Suprapubic skin (tissue), 4 donors: ENCODE measurements at regions not wholly inside any gene's neighbourhood (a gene's known extent, or its start where the extent isn't known, plus 50 kb on each side); places are given as distances from the start of the nearest gene placed in this dataset.

Source experiments
- EP300 ChIP-seq: sonication (generic); formaldehyde crosslinking; IDR thresholded peaks from one replicate; pipeline ENCODE4 v1.6.1; 2017; ENCODE audit warnings: antibody characterized with exemption
- POLR2A ChIP-seq, 2 donors: fragments of 450-650 bp; IDR thresholded peaks; one replicate each; pipeline ENCODE4 v1.6.1; 2017; ENCODE audit warnings: antibody characterized with exemption in 2 of 2, mild to moderate bottlenecking in 2 of 2, moderate library complexity in 2 of 2
- POLR2AphosphoS5 ChIP-seq, 3 donors: sonication (generic); formaldehyde crosslinking; IDR thresholded peaks; one replicate each; pipeline ENCODE4 v1.6.1; 2017; ENCODE audit warnings: antibody characterized with exemption in 3 of 3
- TF ChIP-seq, protein P1 (sequence below), 2 donors: fragments of 200-600 bp in 1 of 2; fragments of 450-650 bp in 1 of 2; sonication (generic) in 1 of 2; IDR thresholded peaks; one replicate each; pipeline ENCODE4 v1.5.1; 2016 to 2019; ENCODE audit warnings: antibody characterized with exemption in 2 of 2, mild to moderate bottlenecking in 1 of 2, moderate library complexity in 1 of 2

DNA sequence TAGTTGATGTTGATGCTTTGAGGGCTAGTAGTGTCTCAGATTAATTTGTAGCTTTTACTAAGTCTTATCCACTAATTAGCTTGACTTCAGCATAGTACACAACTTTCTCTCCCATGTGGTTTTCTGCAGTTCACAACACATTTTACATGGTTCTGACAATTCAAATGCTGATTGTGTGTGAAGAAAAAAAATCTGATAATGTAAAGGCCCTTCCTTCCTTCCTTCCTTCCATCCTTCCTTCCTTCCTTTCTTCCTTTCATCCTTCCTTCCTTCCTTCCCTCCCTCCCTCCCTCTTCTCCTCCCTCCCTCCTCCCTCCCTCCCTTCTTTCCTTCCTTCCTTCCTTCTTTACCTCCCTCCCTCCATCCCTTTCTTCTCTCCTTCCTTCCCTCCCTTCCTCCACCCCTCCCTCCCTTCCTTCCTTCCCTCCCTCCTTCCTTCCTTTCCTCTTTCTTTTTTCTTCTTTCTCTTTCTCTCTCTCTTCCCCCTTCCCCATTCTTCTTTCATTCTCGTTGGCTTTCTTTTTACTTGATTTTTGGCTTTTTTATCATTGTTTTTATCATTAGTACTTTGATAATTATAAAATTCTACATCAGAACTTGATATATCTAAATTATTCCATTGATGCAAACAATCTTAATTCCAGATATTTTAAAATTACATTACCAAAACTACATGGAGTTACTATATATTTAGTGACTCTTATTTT, 1415.6 kb downstream of the LRFN5 start:
- TF ChIP-seq, protein P1, sequence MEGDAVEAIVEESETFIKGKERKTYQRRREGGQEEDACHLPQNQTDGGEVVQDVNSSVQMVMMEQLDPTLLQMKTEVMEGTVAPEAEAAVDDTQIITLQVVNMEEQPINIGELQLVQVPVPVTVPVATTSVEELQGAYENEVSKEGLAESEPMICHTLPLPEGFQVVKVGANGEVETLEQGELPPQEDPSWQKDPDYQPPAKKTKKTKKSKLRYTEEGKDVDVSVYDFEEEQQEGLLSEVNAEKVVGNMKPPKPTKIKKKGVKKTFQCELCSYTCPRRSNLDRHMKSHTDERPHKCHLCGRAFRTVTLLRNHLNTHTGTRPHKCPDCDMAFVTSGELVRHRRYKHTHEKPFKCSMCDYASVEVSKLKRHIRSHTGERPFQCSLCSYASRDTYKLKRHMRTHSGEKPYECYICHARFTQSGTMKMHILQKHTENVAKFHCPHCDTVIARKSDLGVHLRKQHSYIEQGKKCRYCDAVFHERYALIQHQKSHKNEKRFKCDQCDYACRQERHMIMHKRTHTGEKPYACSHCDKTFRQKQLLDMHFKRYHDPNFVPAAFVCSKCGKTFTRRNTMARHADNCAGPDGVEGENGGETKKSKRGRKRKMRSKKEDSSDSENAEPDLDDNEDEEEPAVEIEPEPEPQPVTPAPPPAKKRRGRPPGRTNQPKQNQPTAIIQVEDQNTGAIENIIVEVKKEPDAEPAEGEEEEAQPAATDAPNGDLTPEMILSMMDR (IDR thresholded peaks at IDR 0.05): no peak
- no peak for TF ChIP-seq POLR2A (IDR thresholded peaks at IDR 0.05)
- TF ChIP-seq POLR2AphosphoS5 (IDR thresholded peaks at IDR 0.05): no peak
- TF ChIP-seq EP300: no peak
